PFSK-1 (cell line): ENCODE measurements at regions not wholly inside any gene's neighbourhood (a gene's known extent, or its start where the extent isn't known, plus 50 kb on each side); places are given as distances from the start of the nearest gene placed in this dataset.

ENCODE experiments used
- SIN3A ChIP-seq: IDR thresholded peaks from 2 replicates; pipeline ENCODE4 v1.6.1; 2012; ENCODE audit warnings: mild to moderate bottlenecking, low read length, moderate library complexity, borderline replicate concordance; ENCODE audit not compliant: insufficient read depth
- TAF1 ChIP-seq: IDR thresholded peaks from 2 replicates; pipeline ENCODE4 v1.6.1; 2012; ENCODE audit warnings: low read length, control low read depth, borderline replicate concordance; ENCODE audit not compliant: insufficient read depth

- TF ChIP-seq SIN3A (no peak), TAF1 (no peak)
These were observed 204.1 kb upstream of the PREP start for GRCh38 chr6:105606831-105607463.
